HG03196 (cell line): ENCODE measurements at regions not wholly inside any gene's neighbourhood (a gene's known extent, or its start where the extent isn't known, plus 50 kb on each side); places are given as distances from the start of the nearest gene placed in this dataset.
"Not testable (repeated sequence)": the region's sequence is repeated elsewhere in the genome, so short reads cannot be mapped to it uniquely, and the experiment has no call there.

Source experiments
- ATAC-seq: cut with Tn5 transposase; IDR thresholded peaks from one replicate; pipeline ENCODE4 v1.9.1; 2021; ENCODE audit not compliant: unreplicated experiment

- no peak for ATAC-seq
Measured at GRCh38 chr7:148507787-148508186, 82.8 kb upstream of the C7orf33 start.

- ATAC-seq, result no peak
Measured at GRCh38 chr7:148514236-148514635, 76.3 kb upstream of the C7orf33 start.

- no peak for ATAC-seq
Measured at GRCh38 chr7:148515237-148515636, 75.3 kb upstream of the C7orf33 start.

- no peak for ATAC-seq
Measured at GRCh38 chr7:148515728-148516695, 74.6 kb upstream of the C7orf33 start.

- ATAC-seq, result not testable (repeated sequence)
Measured at GRCh38 chr7:148519386-148519785, 71.2 kb upstream of the C7orf33 start.

- no peak for ATAC-seq
Measured at GRCh38 chr7:148521271-148521670, 69.3 kb upstream of the C7orf33 start.

- no peak for ATAC-seq
Measured at GRCh38 chr7:148523550-148523949, 67.0 kb upstream of the C7orf33 start.

GRCh38 chr7:148524479-148525224 is 65.9 kb upstream of the C7orf33 start:
- no peak for ATAC-seq

GRCh38 chr7:148527717-148528168 is 62.8 kb upstream of the C7orf33 start:
- ATAC-seq, result peak; percentile 98

- ATAC-seq, result peak; percentile 59
Measured at GRCh38 chr7:148535217-148535616, 55.3 kb upstream of the C7orf33 start.

GRCh38 chr7:148537435-148537834 is 53.1 kb upstream of the C7orf33 start:
- ATAC-seq, result no peak

GRCh38 chr7:148540041-148540738 is 50.4 kb upstream of the C7orf33 start:
- no peak for ATAC-seq
